Keratinocyte (primary cell): ENCODE measurements at regions not wholly inside any gene's neighbourhood (a gene's known extent, or its start where the extent isn't known, plus 50 kb on each side); places are given as distances from the start of the nearest gene placed in this dataset.

Experiments used
- DNase-seq: peaks from one replicate; pipeline ENCODE4 v3.0.0-alpha.2; 2011; ENCODE audit warnings: low read depth, missing footprints, low spot score
- FAIRE-seq: peaks from 2 replicates; lab custom pipeline; 2011; peaks lifted over from hg19 to GRCh38; lab: Jason Lieb, UNC
- H2AFZ ChIP-seq: 2 replicates; pipeline ENCODE4 v1.6.0; 2012; ENCODE audit warnings: low read length, control low read depth, inconsistent platforms; ENCODE audit not compliant: control insufficient read depth
- H3K27ac ChIP-seq: 2 replicates; pipeline ENCODE4 v1.5.1; 2011; ENCODE audit warnings: low read length; ENCODE audit not compliant: control insufficient read depth, insufficient read depth
- H3K27me3 ChIP-seq: 3 replicates; pipeline ENCODE4 v1.6.0; 2011; ENCODE audit warnings: low read length; ENCODE audit not compliant: control insufficient read depth, insufficient read depth; ENCODE audit errors: extremely low read depth
- H3K36me3 ChIP-seq, 2 experiments: 2 replicates in 1 of 2; 3 replicates in 1 of 2; pipeline ENCODE4 v1.5.1; 2011; ENCODE audit warnings: low read length in 2 of 2, mild to moderate bottlenecking in 1 of 2; ENCODE audit not compliant: control insufficient read depth in 2 of 2, insufficient read depth in 2 of 2; ENCODE audit errors: extremely low read depth in 1 of 2
- H3K4me1 ChIP-seq: 3 replicates; pipeline ENCODE4 v1.5.1; 2011; ENCODE audit warnings: low read length; ENCODE audit not compliant: control insufficient read depth, insufficient read depth; ENCODE audit errors: extremely low read depth
- H3K4me2 ChIP-seq: 3 replicates; pipeline ENCODE4 v1.6.0; 2011; ENCODE audit warnings: low read depth, low read length; ENCODE audit not compliant: control insufficient read depth, insufficient read depth; ENCODE audit errors: extremely low read depth
- H3K4me3 ChIP-seq, 3 experiments: fragments of 200-600 bp in 1 of 3; sonication (generic) in 1 of 3; 2 replicates in 2 of 3; 3 replicates in 1 of 3; pipeline ENCODE4 v1.5.1; 2011 to 2016; ENCODE audit warnings: low read length in 3 of 3, mild to moderate bottlenecking in 3 of 3, control low read depth in 2 of 3, inconsistent platforms in 1 of 3, low read depth in 1 of 3, mixed read lengths in 1 of 3, mixed run types in 1 of 3, moderate library complexity in 1 of 3; ENCODE audit not compliant: control insufficient read depth in 2 of 3, insufficient read depth in 2 of 3; ENCODE audit errors: extremely low read depth in 1 of 3
- H3K79me2 ChIP-seq: 2 replicates; pipeline ENCODE4 v1.6.0; 2012; ENCODE audit warnings: low read length; ENCODE audit not compliant: control insufficient read depth, insufficient read depth
- H3K9ac ChIP-seq: 3 replicates; pipeline ENCODE4 v1.6.0; 2011; ENCODE audit warnings: low read length; ENCODE audit not compliant: control insufficient read depth, insufficient read depth; ENCODE audit errors: extremely low read depth
- H3K9me1 ChIP-seq: 3 replicates; pipeline ENCODE4 v1.6.0; 2011; ENCODE audit warnings: low read length; ENCODE audit not compliant: control insufficient read depth, insufficient read depth; ENCODE audit errors: extremely low read depth
- H3K9me3 ChIP-seq: 2 replicates; pipeline ENCODE4 v1.5.1; 2012; ENCODE audit warnings: low read depth, low read length; ENCODE audit not compliant: control insufficient read depth
- H4K20me1 ChIP-seq: 3 replicates; pipeline ENCODE4 v1.6.0; 2011; ENCODE audit warnings: low read length; ENCODE audit not compliant: control insufficient read depth, insufficient read depth; ENCODE audit errors: extremely low read depth
- EZH2 ChIP-seq: IDR thresholded peaks from one replicate; pipeline ENCODE4 v1.6.1; 2012; ENCODE audit warnings: inconsistent platforms, mild to moderate bottlenecking, low read length, moderate library complexity
- dilution Hi-C: fragments of 300-500 bp; cut with MboI; formaldehyde crosslinking; loops from one replicate; pipeline ENCODE4 v1.7.0; 2020; ENCODE audit warnings: low sequenced_read_pairs; ENCODE audit not compliant: extremely low pct_ligation_motif_present
- TF ChIP-seq, protein P1 (sequence below), 3 experiments: IDR thresholded peaks in 1 of 3; conservative IDR thresholded peaks in 1 of 3; optimal IDR thresholded peaks in 1 of 3; 2 replicates in 2 of 3; 3 replicates in 1 of 3; pipeline versions ENCODE3 to v1.5.1; 2011; ENCODE audit warnings: low read length in 3 of 3, mild to moderate bottlenecking in 3 of 3, moderate library complexity in 2 of 3, control low read depth in 1 of 3, inconsistent platforms in 1 of 3; ENCODE audit not compliant: insufficient read depth in 2 of 3; ENCODE audit errors: extremely low read depth in 1 of 3

DNA sequence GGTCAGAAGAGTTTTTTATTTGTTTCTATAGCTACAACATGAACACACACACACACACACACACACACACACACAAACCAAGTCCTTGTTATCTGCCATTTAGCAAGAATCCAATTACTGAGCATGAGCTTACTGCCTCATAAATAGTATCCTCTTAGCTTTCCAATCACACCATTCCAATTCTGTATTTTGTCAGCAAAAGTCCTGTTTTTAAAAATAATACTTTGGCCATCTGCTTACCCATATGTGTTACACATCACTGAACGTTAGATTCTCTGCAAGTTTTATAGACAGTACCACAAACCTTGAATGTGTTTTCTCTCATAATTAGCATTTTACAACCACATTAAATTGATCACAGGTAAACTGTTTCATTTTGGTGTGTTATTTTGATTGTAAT is 1905.4 kb upstream of the FLRT2 start:
- no peak for DNase-seq
- H2AFZ ChIP-seq, result no peak overlapping the region
- H3K79me2 ChIP-seq, result no peaks in the 10 kb centered on the region
- H3K27me3 ChIP-seq, result no peaks in the 10 kb centered on the region
- TF ChIP-seq, protein P1, sequence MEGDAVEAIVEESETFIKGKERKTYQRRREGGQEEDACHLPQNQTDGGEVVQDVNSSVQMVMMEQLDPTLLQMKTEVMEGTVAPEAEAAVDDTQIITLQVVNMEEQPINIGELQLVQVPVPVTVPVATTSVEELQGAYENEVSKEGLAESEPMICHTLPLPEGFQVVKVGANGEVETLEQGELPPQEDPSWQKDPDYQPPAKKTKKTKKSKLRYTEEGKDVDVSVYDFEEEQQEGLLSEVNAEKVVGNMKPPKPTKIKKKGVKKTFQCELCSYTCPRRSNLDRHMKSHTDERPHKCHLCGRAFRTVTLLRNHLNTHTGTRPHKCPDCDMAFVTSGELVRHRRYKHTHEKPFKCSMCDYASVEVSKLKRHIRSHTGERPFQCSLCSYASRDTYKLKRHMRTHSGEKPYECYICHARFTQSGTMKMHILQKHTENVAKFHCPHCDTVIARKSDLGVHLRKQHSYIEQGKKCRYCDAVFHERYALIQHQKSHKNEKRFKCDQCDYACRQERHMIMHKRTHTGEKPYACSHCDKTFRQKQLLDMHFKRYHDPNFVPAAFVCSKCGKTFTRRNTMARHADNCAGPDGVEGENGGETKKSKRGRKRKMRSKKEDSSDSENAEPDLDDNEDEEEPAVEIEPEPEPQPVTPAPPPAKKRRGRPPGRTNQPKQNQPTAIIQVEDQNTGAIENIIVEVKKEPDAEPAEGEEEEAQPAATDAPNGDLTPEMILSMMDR (optimal IDR thresholded peaks at IDR 0.05 in 1 of 3, IDR thresholded peaks at IDR 0.05 in 1 of 3, conservative IDR thresholded peaks at IDR 0.05 in 1 of 3; ENCODE audit: extremely low read depth in 1 of 3, insufficient read depth in 2 of 3, low read length in 3 of 3), result no peak
- no peaks in the 10 kb centered on the region for H3K4me1 ChIP-seq
- dilution Hi-C loops, result no loop called here
- no peak overlapping the region for H3K4me2 ChIP-seq
- H3K9me1 ChIP-seq, result no peaks in the 10 kb centered on the region
- FAIRE-seq, result no peak
- no peak overlapping the region for H3K27ac ChIP-seq
- no peaks in the 10 kb centered on the region for H3K36me3 ChIP-seq
- H3K9me3 ChIP-seq, result no peaks in the 10 kb centered on the region
- no peak overlapping the region for H3K9ac ChIP-seq
- H4K20me1 ChIP-seq, result no peaks in the 10 kb centered on the region
- H3K4me3 ChIP-seq, result no peak overlapping the region

DNA sequence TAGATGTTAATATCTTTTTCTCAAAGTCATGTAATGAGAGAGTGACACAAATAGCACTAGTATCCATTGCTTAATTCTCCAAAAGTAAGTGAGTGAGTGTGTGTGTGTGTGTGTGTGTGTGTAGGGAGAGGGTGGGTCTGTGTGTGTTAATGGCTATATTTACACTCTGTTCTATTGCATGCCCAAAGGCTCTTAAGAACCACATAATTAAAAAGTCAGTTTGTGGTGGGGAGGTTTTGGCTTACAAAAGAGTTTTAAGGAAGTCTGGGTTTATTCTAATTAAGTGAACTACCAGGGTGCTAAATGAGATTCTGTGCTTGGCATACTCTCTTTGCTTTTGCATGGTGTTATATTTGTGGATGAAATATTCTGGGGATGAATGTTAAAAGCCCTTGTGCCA is 1897.6 kb upstream of the FLRT2 start:
- Histone ChIP-seq H3K27ac (no peak overlapping the region), H3K36me3 (no peaks in the 10 kb centered on the region), H3K9me1 (no peaks in the 10 kb centered on the region), H3K9ac (no peak overlapping the region), H3K27me3 (no peaks in the 10 kb centered on the region), H2AFZ (no peak overlapping the region), H3K4me3 (no peak overlapping the region), H3K9me3 (no peaks in the 10 kb centered on the region), H4K20me1 (no peaks in the 10 kb centered on the region), H3K4me1 (no peaks in the 10 kb centered on the region), H3K79me2 (no peaks in the 10 kb centered on the region), H3K4me2 (no peak overlapping the region)
- FAIRE-seq (no peak), DNase-seq (no peak)
- TF ChIP-seq EZH2, result no peak
- TF ChIP-seq, protein P1 (optimal IDR thresholded peaks at IDR 0.05 in 1 of 3, IDR thresholded peaks at IDR 0.05 in 1 of 3, conservative IDR thresholded peaks at IDR 0.05 in 1 of 3; ENCODE audit: extremely low read depth in 1 of 3, insufficient read depth in 2 of 3, low read length in 3 of 3), result no peak
- dilution Hi-C loops, result no loop called here
